GM12872 (cell line): ENCODE measurements at regions not wholly inside any gene's neighbourhood (a gene's known extent, or its start where the extent isn't known, plus 50 kb on each side); places are given as distances from the start of the nearest gene placed in this dataset.

Experiments used
- TF ChIP-seq, protein P1 (sequence below): IDR thresholded peaks from 3 replicates; pipeline ENCODE4 v1.5.1; 2011; ENCODE audit warnings: low read depth, mild to moderate bottlenecking, low read length, moderate library complexity; ENCODE audit not compliant: insufficient read depth

DNA sequence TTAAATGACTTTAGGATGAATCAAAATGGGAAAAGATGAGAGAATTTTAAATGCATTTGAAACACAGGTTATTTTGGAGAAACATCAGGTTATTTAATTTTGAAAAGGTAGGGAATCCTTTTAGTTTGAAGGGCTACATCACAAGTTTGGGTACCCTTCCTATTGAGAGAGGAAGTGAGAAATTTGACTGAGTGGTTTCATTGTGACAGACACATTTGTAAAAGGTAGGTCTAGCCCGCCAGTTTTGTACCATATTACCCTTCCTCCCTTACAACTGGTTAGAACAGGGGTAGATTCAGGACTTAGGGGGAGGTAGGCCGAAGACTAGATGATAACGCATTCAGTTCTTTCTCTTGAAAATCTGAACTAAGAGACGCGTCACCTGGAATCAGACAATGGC, 464.2 kb downstream of the EBF1 start:
- TF ChIP-seq, protein P1, sequence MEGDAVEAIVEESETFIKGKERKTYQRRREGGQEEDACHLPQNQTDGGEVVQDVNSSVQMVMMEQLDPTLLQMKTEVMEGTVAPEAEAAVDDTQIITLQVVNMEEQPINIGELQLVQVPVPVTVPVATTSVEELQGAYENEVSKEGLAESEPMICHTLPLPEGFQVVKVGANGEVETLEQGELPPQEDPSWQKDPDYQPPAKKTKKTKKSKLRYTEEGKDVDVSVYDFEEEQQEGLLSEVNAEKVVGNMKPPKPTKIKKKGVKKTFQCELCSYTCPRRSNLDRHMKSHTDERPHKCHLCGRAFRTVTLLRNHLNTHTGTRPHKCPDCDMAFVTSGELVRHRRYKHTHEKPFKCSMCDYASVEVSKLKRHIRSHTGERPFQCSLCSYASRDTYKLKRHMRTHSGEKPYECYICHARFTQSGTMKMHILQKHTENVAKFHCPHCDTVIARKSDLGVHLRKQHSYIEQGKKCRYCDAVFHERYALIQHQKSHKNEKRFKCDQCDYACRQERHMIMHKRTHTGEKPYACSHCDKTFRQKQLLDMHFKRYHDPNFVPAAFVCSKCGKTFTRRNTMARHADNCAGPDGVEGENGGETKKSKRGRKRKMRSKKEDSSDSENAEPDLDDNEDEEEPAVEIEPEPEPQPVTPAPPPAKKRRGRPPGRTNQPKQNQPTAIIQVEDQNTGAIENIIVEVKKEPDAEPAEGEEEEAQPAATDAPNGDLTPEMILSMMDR: no peak

- TF ChIP-seq, protein P1: no peak
These were observed 465.0 kb downstream of the EBF1 start for GRCh38 chr5:158634714-158635113.

DNA sequence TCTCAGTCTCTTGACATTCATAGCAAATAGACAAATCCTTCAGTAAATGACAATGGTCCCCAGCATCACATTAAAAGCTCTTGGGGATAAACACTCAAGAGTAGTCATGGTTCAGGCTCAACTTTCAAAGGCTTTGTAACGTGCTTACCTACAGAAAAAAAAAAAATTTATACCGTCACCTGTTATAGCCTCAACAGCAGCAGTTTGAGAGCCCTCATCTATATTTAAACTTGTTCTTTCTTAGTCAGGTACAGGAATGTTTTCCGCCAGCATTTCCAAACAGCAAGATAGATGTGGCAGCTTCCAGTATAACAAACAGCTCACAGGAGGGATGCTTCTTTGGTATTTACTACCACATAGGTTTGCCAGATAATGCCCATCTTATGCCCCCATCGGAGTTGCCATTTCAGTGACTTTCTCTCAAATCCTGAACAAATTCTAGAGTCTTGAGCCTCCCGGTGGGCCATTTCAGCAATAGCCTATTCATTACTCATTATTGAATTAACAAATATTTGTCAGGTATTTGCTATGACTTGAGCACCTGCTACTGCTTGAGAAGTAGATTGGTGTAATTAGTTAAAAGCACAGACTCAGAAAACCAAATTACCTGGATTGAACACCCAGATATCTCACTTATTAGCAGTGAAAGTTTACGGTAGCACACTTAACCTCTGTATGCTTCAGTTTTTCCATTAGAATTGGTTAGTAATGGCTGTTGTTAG, 470.0 kb downstream of the EBF1 start:
- TF ChIP-seq, protein P1: no peak

DNA sequence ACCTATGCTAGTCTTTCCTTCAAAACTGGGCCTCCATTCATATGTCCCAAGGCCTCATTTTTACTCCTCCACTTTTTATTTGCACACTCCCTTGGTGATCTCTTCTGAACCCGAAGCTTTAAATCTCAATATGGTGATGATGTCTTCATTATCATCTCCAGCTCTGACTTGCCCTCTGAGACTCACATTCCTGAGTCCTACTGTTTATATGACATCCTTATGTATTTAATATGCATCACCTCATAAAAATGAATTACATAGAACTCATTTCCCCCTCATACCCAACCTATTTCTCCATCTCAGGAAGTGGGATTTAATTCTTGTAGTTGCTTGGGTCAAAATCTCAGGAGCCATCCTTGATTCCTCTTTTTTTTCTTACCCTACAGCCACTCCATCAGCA, 473.0 kb downstream of the EBF1 start:
- TF ChIP-seq, protein P1: no peak

DNA sequence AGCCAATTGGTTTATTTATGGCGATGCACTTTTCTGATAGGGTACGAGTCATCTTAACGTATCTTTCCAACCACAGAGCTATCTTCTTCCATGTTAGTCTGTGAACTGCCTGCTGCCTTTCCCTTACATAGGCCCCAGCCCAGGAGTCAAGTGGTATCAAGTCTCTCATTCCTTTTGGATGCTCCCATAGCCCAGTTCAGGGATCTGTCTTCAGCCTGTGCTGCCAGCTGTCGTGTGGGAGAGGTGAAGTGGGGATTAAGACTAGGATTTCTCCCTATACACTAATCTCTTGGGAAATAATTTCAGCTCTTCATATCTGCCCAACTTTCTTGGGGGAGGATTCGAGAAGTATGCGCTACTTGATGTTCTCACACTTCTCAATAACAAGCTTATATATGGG, 475.7 kb downstream of the EBF1 start:
- TF ChIP-seq, protein P1: no peak

GRCh38 chr5:158621391-158621790, 478.3 kb downstream of the EBF1 start:
- TF ChIP-seq, protein P1: no peak

DNA sequence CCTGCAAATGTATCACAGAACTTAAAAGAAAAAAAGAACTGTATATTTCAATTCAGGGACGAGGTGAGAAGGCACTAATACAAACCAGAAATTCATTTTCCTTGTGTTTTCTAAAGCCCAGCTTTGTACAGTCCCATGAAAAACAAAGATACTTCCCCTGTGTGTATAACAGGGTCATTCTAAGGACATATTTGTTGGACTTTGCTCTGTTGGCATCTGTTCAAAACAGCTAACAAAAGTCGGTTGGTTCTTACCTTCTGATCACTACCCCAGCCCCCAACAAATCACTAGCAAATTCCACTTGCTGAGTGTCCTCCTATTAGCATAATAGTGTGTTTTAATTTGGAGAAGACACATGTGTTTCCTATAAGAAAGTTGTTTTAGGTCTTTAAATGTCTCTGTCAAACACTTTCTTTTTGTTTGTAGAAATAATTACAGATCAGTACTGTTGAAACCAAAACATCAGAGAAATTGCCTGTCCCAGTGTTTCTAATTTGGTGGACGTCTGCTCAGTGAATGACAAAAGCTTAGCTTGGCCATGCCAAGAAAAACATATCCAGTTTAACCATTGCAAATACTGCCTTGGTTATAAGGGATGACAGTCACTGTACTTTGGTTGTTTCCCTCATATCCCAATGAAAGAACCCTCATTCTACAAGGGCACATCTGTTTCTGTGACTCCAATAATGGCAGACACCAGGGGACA, 480.5 kb downstream of the EBF1 start:
- TF ChIP-seq, protein P1: no peak
